HG02884 (cell line): ENCODE measurements at regions not wholly inside any gene's neighbourhood (a gene's known extent, or its start where the extent isn't known, plus 50 kb on each side); places are given as distances from the start of the nearest gene placed in this dataset.
A peak's percentile ranks its signal among the peaks of the same experiment; 100 is the strongest.
"Not testable (repeated sequence)": the region's sequence is repeated elsewhere in the genome, so short reads cannot be mapped to it uniquely, and the experiment has no call there.

ENCODE experiments used
- ATAC-seq: cut with Tn5 transposase; IDR thresholded peaks from one replicate; pipeline ENCODE4 v1.9.1; 2021; ENCODE audit warnings: mild to moderate bottlenecking, moderate library complexity; ENCODE audit not compliant: unreplicated experiment

DNA sequence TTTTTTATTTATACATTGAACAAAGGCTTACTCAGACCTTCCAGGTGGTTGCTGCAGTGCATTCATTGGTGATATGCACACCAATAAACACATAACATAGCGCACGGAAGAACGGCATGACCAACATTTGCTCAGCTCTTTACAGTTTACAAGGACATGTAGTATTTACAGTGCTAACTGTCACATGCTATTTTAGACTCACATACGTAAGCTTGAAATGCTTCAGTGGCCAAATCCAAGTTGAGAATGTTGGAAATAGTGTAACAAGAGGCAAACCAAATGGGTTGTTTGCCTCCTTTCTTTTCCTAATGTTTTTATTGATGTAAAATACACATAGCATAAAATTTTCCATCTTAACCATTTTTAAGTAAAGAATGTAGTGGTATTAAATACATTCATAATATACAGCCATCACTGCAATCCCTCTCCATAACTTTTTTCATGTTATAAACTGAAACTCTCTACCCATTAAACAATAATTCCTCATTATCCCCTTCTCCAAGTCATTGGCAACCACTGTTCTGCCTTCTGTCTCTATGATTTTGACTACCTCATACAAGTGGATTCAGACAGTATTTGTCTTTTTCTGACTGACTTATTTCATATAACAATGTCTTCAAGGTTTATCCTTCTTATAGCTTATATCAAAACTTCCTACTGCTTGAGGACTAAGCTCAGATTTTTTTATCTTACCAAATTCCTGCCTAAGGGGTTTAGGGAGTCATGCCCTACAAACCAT, 1722.9 kb upstream of the AGA start:
- ATAC-seq = no peak

GRCh38 chr4:179165862-179166261, 1723.6 kb upstream of the AGA start:
- no peak for ATAC-seq

DNA sequence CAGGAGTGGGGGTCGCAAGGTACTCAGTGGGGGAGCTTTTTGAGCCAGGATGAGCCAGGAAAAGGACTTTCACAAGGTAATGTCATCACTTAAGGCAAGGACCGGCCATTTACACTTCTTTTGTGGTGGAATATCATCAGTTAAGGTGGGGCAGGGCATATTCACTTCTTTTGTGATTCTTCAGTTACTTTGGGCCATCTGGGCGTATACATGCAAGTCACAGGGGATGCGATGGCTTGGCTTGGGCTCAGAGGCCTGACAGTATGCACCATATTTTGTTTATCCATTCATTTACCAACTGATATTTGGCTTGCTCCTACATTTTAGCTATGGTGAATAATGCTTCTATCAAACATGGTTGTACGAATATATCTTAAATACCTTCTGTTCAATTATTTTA, 1728.1 kb upstream of the AGA start:
- ATAC-seq = not testable (repeated sequence)

GRCh38 chr4:179182741-179183140, 1740.5 kb upstream of the AGA start:
- no peak for ATAC-seq

DNA sequence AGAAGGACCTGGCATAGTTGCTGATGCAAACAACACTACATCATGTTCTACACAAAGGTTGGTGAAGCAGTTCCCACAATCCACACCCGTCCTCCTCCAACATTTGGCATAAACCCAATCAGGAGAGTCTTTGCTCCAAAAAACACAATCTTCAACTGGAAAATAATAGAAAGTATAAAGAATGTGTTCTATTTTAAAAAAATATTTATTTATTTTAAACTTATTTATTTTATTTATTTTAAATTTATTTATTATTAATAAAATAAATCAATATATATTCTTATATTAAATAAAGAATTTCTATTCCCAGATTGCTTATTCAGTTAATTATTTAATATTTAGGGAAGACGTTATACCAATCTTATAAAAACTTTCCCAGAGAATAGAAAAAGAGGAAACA, 1753.7 kb upstream of the AGA start:
- ATAC-seq = no peak

GRCh38 chr4:179196511-179196910, 1754.3 kb upstream of the AGA start:
- ATAC-seq = no peak

DNA sequence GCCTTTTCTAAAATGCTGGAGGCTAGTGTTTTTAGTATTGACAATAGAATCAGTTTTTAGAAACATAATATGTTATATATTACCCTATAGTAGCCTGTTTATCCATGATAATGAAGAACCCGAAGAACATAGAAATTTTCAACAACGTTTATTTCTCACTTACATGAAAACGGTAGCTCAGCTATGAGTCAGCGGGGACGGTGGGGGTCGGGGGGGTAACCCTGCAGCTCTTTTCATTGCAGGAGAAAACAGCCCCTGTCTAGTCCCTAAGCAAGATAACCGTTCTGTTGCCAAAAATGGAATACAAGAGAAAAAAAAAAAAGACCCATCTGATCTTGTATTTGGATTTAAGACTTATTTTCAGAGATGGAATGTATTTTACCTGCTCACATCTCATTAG, 1758.4 kb upstream of the AGA start:
- no peak for ATAC-seq

- ATAC-seq = no peak
Measured at GRCh38 chr4:179225594-179225993, 1783.4 kb upstream of the AGA start.

GRCh38 chr4:179248821-179249220, 1806.6 kb upstream of the AGA start:
- no peak for ATAC-seq

DNA sequence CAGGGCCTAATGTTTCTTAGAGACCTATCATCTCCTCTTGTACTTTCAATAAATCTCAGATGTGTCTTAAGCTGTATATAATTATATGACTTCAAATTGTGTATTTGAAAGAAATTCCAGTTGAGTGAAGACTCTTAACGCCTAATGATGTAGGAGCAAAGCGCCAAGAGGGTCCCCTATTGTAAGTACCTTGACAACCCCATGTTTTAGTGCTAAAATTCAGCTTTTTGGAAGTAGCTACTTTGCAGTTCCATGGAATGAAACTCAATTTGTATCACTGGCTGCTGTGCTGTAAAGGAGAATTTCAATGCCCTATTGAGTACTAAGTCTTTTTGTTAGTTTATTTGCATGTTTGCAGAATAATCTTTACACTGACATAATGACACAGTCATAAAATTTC, 1826.6 kb upstream of the AGA start:
- ATAC-seq = no peak

GRCh38 chr4:179272282-179272681, 1830.0 kb upstream of the AGA start:
- ATAC-seq = no peak

DNA sequence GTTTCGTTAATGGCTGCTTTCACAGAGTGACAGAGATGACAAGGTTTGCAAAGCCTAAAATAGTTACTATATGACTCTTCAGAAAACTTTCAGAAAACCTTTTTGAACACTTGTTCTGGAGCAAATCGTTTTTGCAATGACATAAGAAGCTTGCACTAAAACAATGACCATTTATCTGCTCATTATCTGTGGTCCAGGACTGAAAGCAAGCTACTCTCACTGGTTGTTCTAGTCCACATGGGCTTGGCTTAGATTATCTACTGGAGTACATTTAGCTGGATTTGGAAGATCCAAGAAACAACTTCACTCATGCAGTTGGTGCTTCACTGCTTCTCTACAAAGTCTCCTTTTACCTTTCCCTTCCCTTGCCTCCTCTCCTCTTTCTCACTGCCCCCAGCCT, 1836.4 kb upstream of the AGA start:
- ATAC-seq = no peak

- ATAC-seq = no peak
Measured at GRCh38 chr4:179285696-179286095, 1843.5 kb upstream of the AGA start.

GRCh38 chr4:179291657-179292056, 1849.4 kb upstream of the AGA start:
- no peak for ATAC-seq

DNA sequence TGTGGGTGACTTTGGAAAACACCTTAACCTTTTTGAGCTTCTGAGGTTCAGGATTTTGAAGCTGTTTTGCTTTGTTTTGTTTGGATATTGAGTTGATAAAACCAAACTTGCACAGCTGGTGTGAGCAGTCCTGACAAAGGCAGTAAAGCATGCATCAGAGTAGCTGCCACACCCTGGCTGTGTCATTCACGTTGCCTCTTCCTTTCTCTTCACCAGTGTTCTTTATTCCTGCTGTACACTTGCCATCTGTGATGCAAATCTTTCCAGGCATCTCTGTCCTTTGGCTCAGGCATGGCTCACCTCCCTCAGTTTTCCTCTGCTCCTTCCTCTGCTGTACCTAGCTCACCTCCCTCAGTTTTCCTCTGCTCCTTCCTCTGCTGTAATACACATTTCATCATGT, 1850.2 kb upstream of the AGA start:
- ATAC-seq = no peak

GRCh38 chr4:179307297-179308136, 1865.3 kb upstream of the AGA start:
- peak; percentile 88 for ATAC-seq

DNA sequence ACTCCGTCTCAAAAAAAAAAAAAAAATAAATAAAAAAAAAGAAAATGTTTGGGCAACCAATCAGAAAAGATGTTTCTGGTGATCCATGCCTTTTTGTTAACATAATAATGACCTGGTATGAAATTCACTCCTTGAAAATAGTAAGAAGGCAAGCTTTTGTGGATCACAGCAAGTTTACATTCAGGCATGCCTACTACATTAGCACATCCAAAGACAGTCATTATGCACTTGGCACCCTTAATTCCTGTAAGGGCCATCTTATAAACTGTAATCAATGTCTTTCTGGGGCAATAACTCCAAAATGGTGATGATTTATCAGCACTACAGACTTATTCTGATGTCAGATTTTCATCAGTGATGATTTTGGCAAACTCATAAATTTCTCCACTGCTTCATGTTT, 1871.6 kb upstream of the AGA start:
- no peak for ATAC-seq

GRCh38 chr4:179325181-179325580, 1882.9 kb upstream of the AGA start:
- no peak for ATAC-seq

- no peak for ATAC-seq
Measured at GRCh38 chr4:179328627-179329026, 1886.4 kb upstream of the AGA start.

DNA sequence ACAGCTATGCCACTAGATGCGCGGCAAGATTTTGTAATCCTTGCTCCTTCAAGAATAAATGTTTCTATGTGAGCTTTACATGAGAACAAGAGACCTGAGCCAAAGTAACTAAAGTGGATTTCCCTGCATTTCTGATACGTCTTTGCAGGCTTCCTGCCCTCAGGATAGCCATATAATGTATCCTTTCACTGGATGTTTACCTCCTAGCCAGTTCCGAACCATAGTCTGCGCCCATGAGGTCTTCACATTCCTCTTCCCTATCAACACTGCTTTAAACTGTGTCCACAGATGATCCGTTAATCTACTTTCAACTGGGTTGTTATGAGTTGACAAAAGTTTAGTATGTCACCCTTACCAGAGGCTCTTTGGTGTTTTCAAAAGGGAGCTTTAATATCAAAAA, 1889.1 kb upstream of the AGA start:
- no peak for ATAC-seq

- ATAC-seq = no peak
Measured at GRCh38 chr4:179344861-179345260, 1902.6 kb upstream of the AGA start.

GRCh38 chr4:179352221-179352620, 1910.0 kb upstream of the AGA start:
- ATAC-seq = no peak
